D341Med (cell line): ENCODE measurements at regions not wholly inside any gene's neighbourhood (a gene's known extent, or its start where the extent isn't known, plus 50 kb on each side); places are given as distances from the start of the nearest gene placed in this dataset.
"Not testable (repeated sequence)": the region's sequence is repeated elsewhere in the genome, so short reads cannot be mapped to it uniquely, and the experiment has no call there.

Experiments
- DNase-seq: peaks from one replicate; pipeline ENCODE4 v3.0.0; 2012; ENCODE audit warnings: low spot score

DNA sequence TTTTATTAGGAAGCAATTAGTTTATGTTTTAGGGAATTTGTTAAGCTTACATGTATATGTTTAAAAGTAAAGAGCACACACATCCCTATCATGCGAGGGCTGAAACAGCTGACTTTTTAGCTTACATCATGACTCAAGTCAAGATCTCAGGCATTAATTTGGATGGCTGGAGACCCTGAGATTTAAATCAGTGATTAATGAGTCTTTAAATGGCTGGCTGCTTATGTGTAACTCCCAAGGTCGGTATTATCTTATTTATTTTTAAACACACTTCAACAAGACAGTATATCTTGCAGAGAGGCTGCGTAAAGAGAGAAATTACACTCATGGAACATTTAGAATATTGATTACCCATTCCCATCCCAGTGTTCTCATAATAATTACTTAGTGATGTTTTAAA is 169.4 kb downstream of the KBTBD8 start:
- DNase-seq = no peak

DNA sequence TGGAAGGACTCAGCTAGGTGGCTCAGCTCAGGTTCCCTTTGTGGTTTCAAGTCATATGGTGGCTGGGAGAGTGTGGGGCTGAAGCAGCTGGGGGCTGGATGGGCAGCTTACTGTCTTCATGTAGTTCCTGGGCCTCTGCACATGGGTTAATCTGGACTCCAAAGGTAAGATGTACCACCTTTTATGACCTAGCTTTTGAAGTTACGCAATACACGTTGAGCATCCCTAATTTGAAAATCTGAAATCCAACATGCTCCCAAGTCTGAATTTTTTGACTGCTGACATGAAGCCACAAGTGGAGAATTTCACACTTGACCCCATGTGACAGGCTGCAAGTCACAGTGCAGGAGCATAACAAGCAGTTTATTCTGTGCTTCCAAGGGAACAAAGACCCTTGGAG is 173.7 kb downstream of the KBTBD8 start:
- DNase-seq = no peak

DNA sequence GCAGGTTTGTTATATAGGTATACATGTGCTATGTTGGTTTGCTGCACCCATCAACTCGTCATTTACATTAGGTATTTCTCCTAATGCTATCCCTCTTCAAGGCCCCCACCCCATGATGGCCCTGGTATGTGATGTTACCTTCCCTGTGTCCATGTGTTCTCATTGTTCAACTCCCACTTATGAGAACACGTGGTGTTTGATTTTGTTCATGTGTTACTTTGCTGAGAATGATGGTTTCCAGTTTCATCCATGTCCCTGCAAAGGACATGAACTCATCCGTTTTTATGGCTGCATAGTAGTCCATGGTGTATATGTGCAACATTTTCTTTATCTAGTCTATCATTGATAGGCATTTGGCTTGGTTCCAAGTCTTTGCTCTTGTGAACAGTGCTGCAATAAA is 175.0 kb downstream of the KBTBD8 start:
- DNase-seq = not testable (repeated sequence)

DNA sequence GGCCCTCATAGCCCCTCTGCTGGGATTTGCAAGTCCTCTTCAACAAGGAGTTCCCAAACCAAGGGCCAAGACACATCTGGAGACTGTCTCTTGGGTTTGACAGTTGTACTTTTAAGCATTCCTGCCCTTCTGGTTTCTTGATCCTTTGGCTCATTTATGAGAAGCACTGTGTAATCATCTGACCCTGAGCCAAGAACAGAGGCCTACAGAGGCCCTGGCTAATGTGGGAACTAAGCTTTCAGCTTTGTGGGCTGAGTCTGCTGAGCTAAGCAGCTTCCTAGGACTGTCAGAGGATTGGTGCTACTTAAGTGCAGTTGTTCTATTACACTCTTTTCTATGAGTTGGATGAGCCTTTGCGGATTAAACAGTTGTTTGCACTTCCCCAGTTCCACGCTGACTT is 178.3 kb downstream of the KBTBD8 start:
- DNase-seq = no peak

DNA sequence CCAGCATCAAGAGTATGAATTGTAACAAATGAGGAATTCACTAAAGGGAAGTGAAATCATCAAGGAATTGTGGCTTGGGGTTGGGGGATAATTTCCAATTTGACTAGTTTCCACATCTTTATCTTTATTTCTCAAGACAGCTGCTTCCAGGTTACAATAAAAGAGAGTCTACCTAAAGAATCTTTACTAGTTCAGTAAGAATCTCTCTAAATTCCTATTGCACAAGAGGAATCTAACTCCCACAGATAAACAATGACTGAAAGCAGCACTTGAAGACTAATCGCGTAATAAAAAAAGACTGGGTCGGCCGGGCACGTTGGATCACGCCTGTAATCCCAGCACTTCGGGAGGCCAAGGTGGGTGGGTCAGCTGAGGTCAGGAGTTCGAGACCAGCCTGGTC is 194.4 kb downstream of the KBTBD8 start:
- DNase-seq = no peak

DNA sequence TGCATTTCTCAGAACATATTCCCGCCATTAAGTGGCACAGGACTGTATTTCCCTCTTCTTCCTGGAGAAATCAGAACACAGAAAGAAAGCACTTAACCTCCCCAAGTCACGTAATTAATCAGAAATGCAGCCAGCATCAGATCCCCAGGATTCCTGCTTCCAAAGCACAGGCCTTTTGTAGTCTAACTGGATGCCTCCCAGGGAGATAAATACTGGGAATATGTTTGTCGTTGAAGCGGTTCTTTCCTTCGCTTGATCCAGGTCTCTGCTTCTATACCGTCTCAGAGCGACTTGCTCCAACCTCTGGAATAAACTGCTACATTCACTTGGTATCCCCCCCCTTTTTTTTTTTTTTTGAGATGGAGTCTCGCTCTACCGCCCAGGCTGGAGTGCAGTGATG is 198.6 kb downstream of the KBTBD8 start:
- no peak for DNase-seq

DNA sequence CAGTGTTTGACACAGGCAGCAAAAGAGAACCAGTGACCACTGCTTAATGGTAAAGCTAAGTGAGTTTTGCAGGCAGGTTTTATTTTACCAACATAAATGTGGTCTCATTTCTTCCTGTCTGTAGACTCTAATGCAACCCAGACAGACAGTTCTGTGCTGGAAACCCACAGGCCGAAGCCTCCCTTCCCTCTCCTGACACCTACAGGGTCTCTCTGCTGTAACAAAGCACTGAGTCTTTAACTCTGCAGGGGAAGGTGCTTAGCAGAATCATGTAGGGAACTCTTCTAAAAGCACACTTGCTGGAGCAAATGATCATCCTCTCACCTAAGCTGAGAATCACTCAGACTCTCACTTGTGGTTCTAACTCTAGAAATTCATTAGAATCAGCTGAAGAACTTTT is 200.3 kb downstream of the KBTBD8 start:
- DNase-seq = no peak

DNA sequence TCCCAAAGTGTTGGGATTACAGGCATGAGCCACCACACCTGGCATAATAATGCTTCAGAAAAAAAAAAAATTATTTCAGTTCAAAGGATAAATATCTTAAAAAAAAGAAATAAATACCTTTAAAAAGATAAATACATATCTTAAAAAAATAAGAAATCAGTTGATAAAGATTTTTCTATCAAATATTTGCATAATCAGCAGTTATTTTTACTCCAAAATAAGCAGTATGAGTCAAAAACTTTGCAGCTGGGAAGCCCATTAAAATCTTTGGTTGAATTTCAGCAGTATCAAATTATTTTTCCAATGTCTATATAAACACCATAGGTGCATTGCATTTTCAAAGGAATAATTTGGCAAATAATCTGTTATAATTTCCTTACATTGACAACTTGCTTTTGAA is 202.5 kb downstream of the KBTBD8 start:
- no peak for DNase-seq

DNA sequence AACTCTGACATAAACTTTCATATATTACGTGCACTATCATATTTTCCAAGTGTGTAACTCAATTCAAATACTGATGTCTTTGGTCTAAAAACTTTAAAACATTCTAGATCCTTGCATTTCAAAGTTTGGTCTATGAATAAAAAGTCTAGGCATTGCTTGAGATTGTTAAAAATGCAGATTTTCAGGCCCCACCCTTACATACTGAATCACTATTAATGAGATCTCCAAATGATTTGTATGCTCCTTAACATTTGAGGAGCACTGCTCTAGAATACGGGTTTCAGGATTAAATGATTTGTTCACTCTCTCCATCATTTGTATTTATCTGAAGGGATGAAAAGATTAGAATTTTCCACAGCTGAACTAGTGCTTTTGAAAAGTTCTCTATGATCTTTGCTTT is 202.9 kb downstream of the KBTBD8 start:
- no peak for DNase-seq

DNA sequence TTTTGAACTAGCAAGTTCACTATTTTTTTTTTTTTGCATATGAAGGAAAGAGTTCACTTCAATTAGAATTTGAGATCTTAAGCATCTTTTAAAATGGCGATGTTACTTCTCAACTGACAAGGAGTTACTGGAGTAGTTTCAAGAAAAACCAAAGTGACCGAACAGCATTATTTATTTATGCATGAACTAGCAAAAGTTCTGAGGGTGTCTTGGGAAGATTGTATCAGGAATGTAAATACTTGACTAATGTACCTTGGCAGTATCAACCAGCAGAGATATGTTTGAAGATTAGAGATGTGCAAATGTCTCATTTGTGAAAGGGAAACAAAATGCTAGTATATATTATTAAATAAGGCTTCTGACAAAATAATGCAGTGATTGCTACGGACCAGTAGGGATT is 203.9 kb downstream of the KBTBD8 start:
- no peak for DNase-seq

DNA sequence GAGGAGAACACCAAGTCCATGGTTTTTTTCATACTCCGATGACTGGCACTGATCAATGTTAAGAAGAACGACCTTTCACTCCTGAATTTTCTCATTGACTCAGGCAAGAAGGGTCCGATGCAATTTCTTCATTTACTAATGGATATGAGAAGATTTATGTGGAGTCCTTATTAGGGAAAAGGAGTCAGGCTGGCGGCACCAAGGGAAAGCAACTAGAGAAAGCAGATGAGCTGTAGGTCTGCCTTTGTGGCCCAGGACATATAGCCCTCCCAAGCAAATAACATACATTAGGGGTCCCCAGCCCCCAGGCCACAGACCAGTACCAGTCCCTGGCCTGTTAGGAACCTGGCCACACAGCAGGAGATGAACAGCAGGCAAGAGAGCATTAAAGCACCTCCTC is 206.8 kb downstream of the KBTBD8 start:
- DNase-seq = no peak

DNA sequence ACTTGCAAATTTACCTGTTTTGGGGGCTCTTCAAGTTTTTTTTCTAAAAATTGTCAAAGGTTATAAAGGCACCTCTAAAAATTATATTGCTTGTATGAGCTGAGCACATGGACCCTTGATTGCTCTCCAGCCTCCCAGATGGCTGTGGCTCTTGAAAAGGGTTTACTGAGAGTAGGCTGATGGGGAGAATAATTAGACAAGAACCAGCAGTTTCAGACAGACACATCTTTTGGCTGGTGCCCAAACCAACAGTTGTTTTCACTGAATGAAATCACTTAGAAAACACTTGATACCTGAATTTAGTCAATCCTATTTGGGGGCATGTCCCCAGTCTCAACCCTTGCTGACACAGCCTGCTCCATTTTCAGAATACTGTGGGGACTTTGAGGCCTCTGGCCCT is 217.6 kb downstream of the KBTBD8 start:
- DNase-seq = no peak

DNA sequence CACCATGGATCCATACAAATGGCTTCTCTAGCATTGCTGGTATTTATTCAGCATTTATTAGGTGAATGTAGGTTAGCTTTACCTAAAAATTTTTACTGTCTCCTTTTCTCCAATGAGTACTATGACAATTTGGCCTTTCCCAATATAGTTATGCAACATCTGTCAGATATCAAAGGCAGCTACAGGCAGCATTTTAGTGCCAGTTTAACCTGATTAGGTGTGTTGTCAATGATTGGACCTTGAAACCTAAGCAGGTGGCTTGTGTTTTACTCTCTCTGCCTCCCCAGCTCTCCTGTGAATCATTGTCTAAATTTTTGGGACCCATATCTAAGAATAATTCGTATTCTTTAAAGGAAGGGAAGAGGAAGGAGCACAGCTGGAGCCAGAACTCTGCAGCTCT is 228.9 kb downstream of the KBTBD8 start:
- DNase-seq = no peak

DNA sequence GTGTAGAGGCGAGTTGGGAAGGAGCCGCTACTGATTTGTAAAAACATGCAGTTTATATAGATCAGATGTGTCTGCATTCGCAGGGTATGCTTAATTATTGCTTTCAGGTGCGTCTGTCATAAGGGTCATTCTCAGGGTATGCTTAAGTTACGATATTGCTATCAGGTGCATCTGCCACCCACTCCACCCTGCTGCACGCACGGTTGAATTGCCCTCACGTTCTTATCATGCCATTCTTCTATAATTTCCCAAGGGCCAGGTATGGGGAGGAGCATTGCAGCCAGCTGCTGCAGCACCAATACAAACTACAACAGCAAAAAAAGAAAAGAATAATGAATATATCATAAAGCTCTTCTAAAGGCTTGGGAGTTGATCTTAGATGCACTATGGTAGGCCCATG is 230.0 kb downstream of the KBTBD8 start:
- DNase-seq = no peak

DNA sequence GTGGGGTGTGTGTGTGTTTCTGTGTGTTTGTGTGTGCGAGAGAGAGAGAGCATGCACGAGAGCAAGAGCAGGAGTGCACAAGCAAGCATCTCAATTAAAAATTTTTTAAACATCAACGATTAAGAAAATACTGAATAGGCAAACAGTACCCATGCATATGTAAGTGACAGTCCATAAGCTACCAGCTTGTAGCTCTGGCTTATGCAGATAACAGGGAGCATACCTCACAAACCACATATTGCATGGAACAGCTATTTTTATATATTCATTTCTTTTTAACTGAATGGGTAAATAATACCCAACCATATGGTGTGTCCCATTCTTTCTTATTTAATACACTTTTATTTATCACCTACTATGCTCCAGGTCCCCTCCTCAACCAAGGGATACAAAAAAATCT is 234.5 kb downstream of the KBTBD8 start:
- no peak for DNase-seq

DNA sequence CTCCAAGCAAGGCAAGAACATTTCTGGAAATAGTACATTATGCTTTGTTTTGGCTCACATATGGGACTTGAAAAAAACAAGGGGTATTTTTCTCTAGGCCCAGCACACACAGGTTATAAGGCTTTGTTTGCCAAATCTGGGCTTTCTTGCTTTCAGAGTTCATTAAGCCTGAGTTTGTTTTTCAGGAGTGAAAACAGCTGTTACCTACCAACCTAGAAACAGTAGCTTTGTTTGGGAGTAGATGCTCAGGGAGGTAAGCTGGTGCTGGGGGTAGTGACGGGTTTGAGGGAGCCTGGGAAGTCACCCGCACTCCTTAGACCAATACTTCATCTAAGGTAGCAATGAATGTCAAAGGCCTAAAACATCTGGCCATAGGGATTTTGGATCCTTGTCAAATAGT is 241.2 kb downstream of the KBTBD8 start:
- no peak for DNase-seq

DNA sequence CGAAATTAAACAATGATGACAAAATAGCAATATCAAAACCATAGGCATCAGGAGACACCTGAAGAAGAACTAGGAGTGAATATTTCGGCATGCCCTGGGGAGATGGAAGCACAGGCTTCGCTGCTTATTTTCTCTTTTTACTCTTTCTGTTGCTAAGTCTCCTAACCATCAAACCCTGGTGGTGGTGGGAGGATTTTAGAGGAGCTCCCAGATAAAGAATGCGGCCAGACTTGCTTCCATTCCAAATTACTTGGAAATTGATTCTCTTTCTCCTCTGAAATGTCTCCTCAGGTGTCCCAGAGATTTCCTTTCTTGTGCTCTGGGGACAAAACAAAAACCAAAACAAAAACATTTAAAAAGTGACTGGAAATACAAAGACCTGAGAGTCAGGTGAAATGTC is 243.0 kb downstream of the KBTBD8 start:
- no peak for DNase-seq

DNA sequence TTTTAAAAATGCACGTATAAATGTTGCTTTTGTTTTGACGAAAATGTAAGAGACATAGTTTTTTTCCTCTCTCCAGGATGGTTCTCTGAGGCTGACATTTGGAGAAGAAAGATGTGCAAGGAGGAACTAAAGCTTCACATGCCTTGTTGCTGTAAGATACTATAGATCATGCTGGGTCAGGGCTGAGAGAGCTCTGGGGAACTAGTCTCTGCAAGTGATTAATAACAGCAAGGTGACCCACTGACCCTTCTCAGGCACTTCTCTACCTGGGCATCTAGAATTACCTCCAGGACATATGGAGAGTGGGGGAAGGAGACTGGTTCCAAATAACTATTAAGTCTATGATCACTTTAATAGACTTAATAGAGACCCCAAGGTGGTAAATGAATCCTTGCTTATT is 246.0 kb downstream of the KBTBD8 start:
- no peak for DNase-seq

DNA sequence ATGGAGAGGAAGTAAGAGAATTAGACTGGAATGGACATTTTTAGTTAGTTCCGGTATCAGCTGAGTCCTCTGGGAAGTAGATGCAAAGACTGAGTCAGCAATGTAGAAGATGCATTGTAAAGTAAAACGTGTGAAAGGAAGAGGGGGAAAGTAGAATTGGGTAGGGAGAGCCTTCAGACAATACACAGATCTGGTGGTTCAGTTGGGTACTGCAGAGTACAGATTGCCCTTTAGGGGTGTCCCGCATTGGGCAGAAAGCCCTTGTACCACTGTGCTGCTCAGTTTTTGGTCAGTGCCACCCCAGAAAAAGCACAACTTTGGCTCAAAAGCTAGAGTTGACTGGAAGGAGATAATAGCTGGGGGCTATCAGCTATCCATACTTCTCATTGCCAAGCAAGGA is 247.4 kb downstream of the KBTBD8 start:
- DNase-seq = no peak

DNA sequence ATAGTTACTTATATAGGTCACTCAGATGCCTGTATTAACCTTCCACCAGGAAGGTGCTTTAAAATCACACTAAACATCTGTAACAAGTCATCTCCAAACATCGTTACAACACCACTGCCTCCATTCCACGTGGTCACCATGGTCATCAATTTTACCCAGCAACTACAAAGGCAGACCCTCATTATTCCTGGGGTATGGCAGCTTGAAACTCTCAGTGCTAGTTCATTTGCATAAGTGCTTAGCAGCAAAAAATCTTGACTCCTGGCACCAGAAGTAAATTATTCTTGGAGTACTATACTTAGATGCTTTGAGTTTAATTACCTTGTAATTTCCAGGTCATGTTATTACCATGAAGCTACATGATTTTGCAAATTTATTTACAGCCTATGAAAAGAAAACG is 250.6 kb downstream of the KBTBD8 start:
- DNase-seq = no peak

DNA sequence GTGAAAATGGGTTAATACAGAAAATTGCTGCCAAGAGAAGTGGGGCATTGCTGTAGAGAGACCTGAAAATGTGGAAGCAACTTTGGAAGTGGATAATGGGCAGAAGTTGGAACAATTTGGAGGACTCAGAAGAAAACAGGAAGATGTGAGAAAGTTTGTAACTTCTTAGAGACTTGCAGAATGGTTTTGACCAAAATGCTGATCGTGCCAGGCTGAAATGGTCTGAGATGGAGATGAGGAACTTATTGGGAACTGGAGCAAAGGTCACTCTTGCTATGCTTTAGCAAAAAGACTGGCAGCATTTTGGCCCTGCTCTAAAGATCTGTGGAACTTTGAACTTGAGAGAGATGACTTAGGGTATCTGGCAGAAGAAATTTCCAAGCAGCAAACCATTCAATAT is 254.8 kb downstream of the KBTBD8 start:
- not testable (repeated sequence) for DNase-seq

DNA sequence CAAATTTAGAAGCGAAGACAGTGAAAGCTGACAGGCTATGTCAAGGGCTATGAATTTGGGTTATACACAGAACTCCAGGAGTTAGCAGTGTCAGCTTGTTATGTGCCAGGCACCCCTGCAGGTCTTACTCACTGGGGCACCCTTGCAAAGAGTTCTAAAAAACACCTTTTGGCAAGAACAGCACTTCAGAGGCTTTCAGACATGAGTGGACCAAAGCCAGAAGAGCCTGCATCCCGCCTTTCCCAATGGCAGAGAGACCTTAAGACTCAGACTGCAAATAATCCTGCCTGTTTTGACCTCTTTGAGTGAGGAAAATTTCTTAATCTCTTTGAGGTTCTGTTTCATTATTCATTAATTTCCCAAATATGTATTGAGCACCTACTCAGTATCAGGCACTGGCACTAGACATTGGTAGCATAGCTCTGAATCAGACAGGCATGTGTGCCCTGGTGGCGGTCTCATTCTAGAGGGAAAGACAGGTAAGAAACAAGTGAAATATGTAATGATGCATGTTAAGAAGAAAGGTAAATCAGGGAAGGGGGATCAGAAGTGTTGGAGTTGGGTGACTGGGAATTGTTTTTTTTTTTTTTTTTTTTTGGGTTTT is 280.0 kb downstream of the KBTBD8 start:
- no peak for DNase-seq

DNA sequence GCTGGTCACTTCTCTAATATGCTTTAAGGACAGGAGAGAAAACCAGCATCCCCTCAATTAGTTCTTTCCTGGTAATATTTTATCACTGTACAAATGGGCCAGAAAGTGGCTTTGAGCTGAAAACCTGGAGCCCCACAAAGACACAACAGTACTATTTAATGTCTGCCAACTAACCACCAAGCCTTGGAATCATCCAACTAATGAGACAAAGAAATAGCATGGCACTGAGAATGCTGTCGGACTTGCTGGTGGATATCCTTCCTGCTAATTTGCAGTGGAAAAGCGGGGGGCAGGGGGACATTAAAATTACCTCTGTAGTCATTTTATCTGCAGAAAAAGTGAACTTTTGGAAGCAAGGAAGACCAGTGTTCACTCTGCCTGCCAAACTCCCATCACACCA is 288.5 kb downstream of the KBTBD8 start:
- DNase-seq = no peak

DNA sequence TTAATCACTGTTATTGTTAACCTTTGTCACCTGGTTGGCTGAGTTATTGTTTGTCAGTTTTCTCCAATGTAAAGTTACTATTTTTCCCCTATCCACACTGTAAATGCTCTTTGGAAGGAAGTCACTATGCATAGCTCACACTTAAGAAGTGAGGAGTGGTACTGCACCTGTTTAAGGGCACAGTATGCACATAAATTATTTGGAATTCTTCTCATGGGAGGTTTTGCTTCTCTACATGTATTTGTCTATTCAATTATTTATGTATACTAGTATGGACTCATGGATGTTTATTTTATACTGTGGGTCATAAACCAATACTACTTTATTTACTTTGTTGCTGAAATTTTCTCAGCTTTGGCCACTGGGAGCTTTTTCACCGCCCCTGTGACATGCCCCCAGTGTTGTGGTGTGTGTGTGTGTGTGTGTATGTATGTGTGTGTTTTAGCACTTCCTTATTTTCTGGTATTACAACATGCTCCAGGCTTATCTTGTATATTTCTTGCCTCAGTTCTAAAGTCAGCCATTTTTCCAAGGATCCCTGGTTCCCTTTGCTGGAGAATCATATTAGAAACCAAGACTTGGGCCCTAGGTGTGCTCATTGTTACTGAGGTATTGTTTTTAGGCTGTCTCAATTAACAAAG is 290.5 kb downstream of the KBTBD8 start:
- no peak for DNase-seq

DNA sequence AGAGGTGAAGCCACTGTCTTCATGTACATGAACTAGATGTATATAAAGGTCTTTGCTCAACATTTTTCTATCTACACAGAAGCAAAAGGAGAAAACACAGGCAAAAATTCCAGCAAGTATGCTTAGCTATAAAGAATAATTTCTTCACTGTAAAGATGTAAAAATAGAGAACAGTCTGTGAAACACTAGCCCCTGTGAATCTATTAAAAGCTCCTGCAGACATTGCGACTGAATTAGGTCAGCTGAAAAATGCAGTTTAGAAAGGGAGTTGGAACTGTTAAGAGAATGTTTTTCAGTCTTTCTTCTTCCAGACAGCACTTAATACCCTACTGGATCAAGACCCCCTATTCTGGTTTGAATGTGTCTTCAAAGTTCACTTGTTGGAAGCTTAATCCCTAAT is 291.5 kb downstream of the KBTBD8 start:
- no peak for DNase-seq
